ENCODE measurements at regions not wholly inside any gene's neighbourhood (a gene's known extent, or its start where the extent isn't known, plus 50 kb on each side); places are given as distances from the start of the nearest gene placed in this dataset.

GRCh38 chr15:79230766-79231165 lies 51.8 kb upstream of the ANKRD34C start:
- intact Hi-C loops (cut with micrococcal nuclease): no loop called here

- intact Hi-C loops (cut with micrococcal nuclease): no loop called here
Measured at GRCh38 chr15:79222808-79223207, 59.7 kb upstream of the ANKRD34C start.

GRCh38 chr15:79221696-79222095 lies 60.8 kb upstream of the ANKRD34C start:
- intact Hi-C loops (cut with micrococcal nuclease): no loop called here

GRCh38 chr15:79219393-79220056 lies 63.0 kb upstream of the ANKRD34C start:
- intact Hi-C loops (cut with micrococcal nuclease): no loop called here

GRCh38 chr15:79218588-79219200 lies 63.8 kb upstream of the ANKRD34C start:
- intact Hi-C loops (cut with micrococcal nuclease): no loop called here

- intact Hi-C loops (cut with micrococcal nuclease): no loop called here
Measured at GRCh38 chr15:79213650-79214049, 68.9 kb upstream of the ANKRD34C start.

- intact Hi-C loops (cut with micrococcal nuclease): no loop called here
Measured at GRCh38 chr15:79212589-79213157, 69.8 kb upstream of the ANKRD34C start.

GRCh38 chr15:79211481-79211880 lies 71.0 kb upstream of the ANKRD34C start:
- intact Hi-C loops (cut with micrococcal nuclease): no loop called here

GRCh38 chr15:79209690-79210089 lies 72.8 kb upstream of the ANKRD34C start:
- intact Hi-C loops (cut with micrococcal nuclease): no loop called here

GRCh38 chr15:79209116-79209515 lies 73.4 kb upstream of the ANKRD34C start:
- intact Hi-C loops (cut with micrococcal nuclease): no loop called here

GRCh38 chr15:79208179-79208578 lies 74.3 kb upstream of the ANKRD34C start:
- intact Hi-C loops (cut with micrococcal nuclease): no loop called here

GRCh38 chr15:79206940-79207339 lies 75.6 kb upstream of the ANKRD34C start:
- intact Hi-C loops (cut with micrococcal nuclease): no loop called here

DNA sequence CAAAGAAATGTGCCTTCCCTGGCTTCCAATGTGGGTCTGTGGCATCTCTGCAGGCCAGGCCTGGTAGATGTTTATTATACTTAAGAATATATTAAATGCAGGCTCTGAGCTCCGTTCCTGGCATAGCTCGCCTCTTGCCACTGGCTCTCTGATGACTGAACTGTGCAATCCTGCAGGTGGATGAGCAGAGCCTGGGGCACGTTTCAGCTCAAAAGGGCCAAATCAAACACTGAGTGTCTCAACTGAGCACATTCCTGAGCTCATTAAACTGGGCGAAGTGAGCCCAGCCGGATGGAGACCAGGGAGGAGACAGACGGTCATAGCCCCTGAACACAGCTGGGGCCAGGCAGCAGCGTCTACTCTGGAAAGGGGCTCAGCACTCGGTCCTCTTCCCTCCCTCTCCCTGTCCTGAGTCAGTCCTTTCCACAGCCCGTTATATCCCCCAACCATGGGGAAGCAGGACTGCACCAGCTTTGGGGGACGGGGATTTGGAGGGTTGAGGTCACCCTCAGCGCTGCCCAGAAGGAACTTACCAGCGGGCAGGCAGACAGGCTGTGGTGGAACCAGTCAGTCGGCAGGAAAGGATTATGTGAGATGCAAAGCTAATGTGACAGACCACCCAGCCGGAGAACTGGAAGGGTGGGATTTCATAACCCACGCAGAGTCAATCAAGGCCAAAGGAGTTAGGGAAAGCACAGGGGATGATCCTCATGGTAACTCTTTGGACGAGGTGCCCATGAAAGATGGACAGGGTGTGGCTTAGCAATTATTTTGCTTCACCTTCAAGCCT lies 77.4 kb upstream of the ANKRD34C start:
- intact Hi-C loops (cut with micrococcal nuclease): no loop called here

- intact Hi-C loops (cut with micrococcal nuclease): no loop called here
Measured at GRCh38 chr15:79198461-79198860, 84.1 kb upstream of the ANKRD34C start.

- intact Hi-C loops (cut with micrococcal nuclease): no loop called here
Measured at GRCh38 chr15:79197285-79197684, 85.2 kb upstream of the ANKRD34C start.

DNA sequence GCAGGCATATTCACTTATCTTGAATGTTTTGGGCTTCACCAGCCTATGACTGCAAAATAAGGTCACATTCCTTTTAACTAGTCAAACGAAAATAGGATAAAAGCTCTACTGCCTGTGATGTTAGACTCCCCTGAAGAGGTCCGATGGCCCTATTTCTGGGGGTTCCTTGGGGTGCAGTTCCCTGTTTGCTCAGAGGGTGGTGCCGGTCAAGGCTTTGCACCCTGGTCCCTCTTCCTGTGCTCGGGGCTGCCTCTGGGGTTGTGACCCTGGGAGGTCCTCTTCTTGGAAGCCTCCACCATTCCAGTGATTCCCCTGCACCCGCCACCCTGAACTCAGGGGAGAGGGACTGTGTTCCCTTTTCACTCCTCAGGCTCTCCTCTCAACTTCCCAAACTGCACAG lies 86.7 kb upstream of the ANKRD34C start:
- intact Hi-C loops (cut with micrococcal nuclease): no loop called here

- intact Hi-C loops (cut with micrococcal nuclease): no loop called here
Measured at GRCh38 chr15:79195239-79195638, 87.3 kb upstream of the ANKRD34C start.

DNA sequence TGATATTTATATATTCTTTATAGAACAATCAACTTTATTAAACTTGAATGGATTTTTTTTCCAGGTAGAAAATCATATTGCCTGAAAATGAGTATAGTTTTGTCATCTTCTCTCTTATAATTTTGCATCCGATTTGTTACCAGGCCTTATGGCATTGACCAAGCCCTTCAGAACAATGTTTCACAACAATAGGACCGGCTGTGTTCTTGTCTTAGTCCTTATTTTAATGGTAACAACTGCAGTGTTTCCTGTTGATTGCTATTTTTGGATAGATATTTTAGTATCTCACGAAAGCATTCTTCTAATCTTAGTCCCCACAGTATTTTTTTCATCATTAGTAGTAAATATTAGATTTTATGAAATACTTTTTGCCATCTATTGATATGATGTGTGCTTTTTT lies 88.1 kb upstream of the ANKRD34C start:
- intact Hi-C loops (cut with micrococcal nuclease): no loop called here

GRCh38 chr15:79193549-79193948 lies 89.0 kb upstream of the ANKRD34C start:
- intact Hi-C loops (cut with micrococcal nuclease): no loop called here

DNA sequence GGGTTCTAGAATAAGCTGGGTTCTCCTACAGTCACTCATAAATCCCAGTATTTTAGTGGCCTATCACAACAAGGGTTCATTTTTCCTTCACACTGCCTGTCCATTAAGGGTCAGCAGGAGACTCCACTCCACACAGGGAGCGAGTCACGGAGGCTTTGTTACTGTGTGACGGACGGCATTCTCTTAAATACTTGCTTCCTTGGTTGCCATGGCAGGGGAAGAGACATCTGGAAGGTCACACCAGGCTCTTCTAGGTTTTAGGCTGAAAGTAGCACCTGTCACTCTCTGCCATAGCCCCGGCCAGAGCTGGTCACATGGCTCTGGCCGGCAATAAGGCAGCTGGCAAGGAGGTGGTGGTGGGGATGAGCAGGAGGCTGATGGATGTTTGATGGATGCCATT lies 89.4 kb upstream of the ANKRD34C start:
- intact Hi-C loops (cut with micrococcal nuclease): no loop called here

- intact Hi-C loops (cut with micrococcal nuclease): no loop called here
Measured at GRCh38 chr15:79192462-79193036, 90.0 kb upstream of the ANKRD34C start.

DNA sequence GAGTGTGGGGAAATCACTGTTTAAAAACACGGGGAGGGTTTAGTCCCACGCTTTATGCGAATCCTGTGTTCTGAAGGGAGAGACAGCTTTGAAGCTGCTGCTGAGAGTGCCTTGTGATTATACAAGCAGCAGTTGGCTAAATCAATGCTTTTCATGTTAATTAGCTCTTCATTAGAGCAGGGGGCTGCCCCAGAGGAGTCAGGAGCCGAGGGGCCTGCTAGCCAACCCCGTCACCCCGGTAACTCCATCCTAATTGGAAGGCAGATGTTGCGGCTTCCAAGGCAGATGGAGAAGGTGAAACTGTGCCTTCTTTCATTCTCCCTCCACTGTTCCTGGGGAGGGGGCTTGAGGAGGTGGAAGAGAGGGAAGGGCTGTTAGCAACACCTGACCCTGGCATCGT lies 92.4 kb upstream of the ANKRD34C start:
- intact Hi-C loops (cut with micrococcal nuclease): no loop called here

All from T-helper 1 cell treated with Interleukin-12 subunit alpha and Interleukin-12 subunit beta and Interleukin-4 antibody, amounts not matched to agents 30 ng/mL and 1 ng/mL, for 36 hours (primary cell).